Activated CD8-positive, alpha-beta T cell treated with anti-CD3 and anti-CD28 coated beads for 36 hours (primary cell): ENCODE measurements at regions not wholly inside any gene's neighbourhood (a gene's known extent, or its start where the extent isn't known, plus 50 kb on each side); places are given as distances from the start of the nearest gene placed in this dataset.

Experiments
- ATAC-seq: fragments of 200-7000 bp; cut with Tn5 transposase; one replicate; pipeline ENCODE4 v1.10.0; 2021; ENCODE audit warnings: mild to moderate bottlenecking, moderate library complexity
- CTCF ChIA-PET: fragments of 350-600 bp; sonication (Branson Sonifier 250); formaldehyde crosslinking; loops from one replicate; lab custom pipeline; 2021; ENCODE audit warnings: antibody characterized with exemption; lab: Charles Lee
- POLR2A ChIA-PET: fragments of 350-600 bp; sonication (Branson Sonifier 250); formaldehyde crosslinking; loops from one replicate; lab custom pipeline; 2021; ENCODE audit warnings: antibody characterized with exemption; lab: Charles Lee
- DNase-seq: peaks from one replicate; pipeline ENCODE4 v3.0.0-alpha.2; 2020
- H3K27ac Mint-ChIP-seq: one replicate; pipeline ENCODE4 v1.8.0; 2021; ENCODE audit warnings: mild to moderate bottlenecking, mixed read lengths
- H3K27me3 Mint-ChIP-seq: one replicate; pipeline ENCODE4 v1.8.0; 2021; ENCODE audit warnings: mixed read lengths
- H3K36me3 Mint-ChIP-seq: one replicate; pipeline ENCODE4 v1.8.0; 2021; ENCODE audit warnings: low read depth, mixed read lengths
- H3K4me1 Mint-ChIP-seq: one replicate; pipeline ENCODE4 v1.8.0; 2021; ENCODE audit warnings: low read depth, mixed read lengths
- H3K4me3 Mint-ChIP-seq: one replicate; pipeline ENCODE4 v1.8.0; 2021; ENCODE audit warnings: mild to moderate bottlenecking, moderate library complexity, mixed read lengths
- H3K9me3 Mint-ChIP-seq: one replicate; pipeline ENCODE4 v1.8.0; 2021; ENCODE audit warnings: mixed read lengths
- intact Hi-C: fragments of 100-400 bp; cut with micrococcal nuclease; formaldehyde crosslinking; loops from one replicate; pipeline ENCODE4 v1.10.0; 2022
- TF ChIP-seq, protein P1 (sequence below): fragments of 200-600 bp; IDR thresholded peaks from one replicate; pipeline ENCODE4 v1.8.0; 2022; ENCODE audit warnings: antibody characterized with exemption, mild to moderate bottlenecking

DNA sequence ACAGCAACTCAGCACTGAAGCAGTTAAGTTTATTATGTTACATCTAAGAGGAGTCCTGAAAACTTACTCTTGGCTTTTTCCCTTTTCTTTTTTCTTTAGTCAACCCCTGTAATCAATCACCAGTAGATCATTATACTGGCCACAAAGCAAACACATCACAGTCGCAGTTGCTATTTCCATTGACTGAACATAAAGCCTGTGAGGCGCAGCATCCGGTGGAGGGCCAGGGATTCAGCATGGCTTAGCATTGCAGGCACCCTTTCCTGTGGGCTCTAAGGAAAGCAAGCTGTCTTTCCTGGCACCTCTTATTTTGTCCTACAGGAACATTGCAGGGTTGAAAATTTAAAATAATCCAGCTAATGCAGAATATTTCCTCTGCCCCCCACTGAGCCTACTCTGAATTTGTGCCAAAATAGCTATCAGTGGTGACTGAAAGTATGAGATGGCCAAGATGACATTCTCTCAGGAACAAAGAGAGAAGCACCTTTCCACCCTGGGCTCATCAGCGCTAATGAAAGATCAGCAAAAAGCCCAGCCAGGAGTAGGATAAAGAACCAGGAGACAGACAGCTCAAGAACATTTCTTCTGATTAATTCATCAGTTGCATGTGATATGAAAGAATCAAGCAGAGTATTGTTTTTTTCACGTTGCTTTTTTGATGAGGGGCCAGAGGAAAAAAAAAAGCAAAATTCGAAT, 85.3 kb upstream of the SULT1C3 start:
- TF ChIP-seq, protein P1, sequence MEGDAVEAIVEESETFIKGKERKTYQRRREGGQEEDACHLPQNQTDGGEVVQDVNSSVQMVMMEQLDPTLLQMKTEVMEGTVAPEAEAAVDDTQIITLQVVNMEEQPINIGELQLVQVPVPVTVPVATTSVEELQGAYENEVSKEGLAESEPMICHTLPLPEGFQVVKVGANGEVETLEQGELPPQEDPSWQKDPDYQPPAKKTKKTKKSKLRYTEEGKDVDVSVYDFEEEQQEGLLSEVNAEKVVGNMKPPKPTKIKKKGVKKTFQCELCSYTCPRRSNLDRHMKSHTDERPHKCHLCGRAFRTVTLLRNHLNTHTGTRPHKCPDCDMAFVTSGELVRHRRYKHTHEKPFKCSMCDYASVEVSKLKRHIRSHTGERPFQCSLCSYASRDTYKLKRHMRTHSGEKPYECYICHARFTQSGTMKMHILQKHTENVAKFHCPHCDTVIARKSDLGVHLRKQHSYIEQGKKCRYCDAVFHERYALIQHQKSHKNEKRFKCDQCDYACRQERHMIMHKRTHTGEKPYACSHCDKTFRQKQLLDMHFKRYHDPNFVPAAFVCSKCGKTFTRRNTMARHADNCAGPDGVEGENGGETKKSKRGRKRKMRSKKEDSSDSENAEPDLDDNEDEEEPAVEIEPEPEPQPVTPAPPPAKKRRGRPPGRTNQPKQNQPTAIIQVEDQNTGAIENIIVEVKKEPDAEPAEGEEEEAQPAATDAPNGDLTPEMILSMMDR: no peak
- intact Hi-C loops: no loop called here
- ChIA-PET CTCF (no interaction called here), POLR2A (no interaction called here)
- Mint-ChIP-seq H3K4me3 (no peak overlapping the region), H3K4me1 (no peaks in the 10 kb centered on the region), H3K27ac (no peak overlapping the region), H3K36me3 (no peaks in the 10 kb centered on the region), H3K27me3 (peaks cover 4% of the 10 kb centered on the region), H3K9me3 (no peaks in the 10 kb centered on the region)
- ATAC-seq (no peak), DNase-seq (no peak)

DNA sequence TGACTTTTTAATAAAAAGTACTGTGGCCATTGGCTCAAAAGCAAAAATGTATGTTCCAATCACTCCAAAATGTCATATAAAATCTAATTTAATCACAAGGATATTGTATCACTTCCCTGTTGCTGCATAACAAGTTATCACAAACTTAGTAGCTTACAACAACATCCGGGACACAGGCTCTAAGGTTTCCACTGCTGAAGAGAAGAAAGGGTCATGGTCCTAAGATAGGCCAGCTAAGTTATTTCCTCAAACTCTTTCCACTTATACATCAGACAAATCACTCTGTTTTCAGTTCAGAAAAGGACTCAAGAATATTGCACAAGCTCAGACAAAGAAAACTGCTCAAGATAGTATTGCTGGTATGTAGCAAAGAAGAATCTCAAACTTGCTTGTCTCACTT, 78.5 kb upstream of the SULT1C3 start:
- CTCF ChIA-PET: no interaction called here
- POLR2A ChIA-PET: no interaction called here
- intact Hi-C loops: no loop called here
- no peaks in the 10 kb centered on the region for H3K9me3 Mint-ChIP-seq
- peaks cover 1% of the 10 kb centered on the region for H3K27me3 Mint-ChIP-seq
- DNase-seq (no peak), ATAC-seq (no peak)
- H3K36me3 Mint-ChIP-seq: no peaks in the 10 kb centered on the region
- no peak overlapping the region for H3K27ac Mint-ChIP-seq
- TF ChIP-seq, protein P1: no peak
- H3K4me1 Mint-ChIP-seq: no peaks in the 10 kb centered on the region
- no peak overlapping the region for H3K4me3 Mint-ChIP-seq

DNA sequence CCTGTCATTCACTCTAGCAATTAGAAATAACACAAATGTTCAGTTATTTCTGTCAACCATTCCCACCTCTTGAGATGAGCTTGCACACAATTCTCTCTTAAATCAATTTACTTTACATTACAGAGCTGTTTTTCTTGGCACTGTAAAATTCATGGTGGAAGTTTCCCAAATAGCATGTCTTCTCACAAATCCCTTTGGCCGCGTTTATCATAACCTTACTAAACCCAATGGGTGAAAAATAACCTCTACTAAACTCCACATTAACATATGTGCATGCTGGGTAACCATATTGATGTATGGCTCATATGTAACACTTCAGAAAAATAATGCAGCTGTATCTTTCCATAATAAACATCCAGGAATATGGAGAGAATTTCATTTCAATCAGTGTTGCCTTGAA, 75.5 kb upstream of the SULT1C3 start:
- intact Hi-C loops: no loop called here
- Mint-ChIP-seq H3K4me1 (no peaks in the 10 kb centered on the region), H3K4me3 (no peak overlapping the region), H3K27ac (no peak overlapping the region), H3K27me3 (peaks cover 1% of the 10 kb centered on the region), H3K9me3 (no peaks in the 10 kb centered on the region), H3K36me3 (no peaks in the 10 kb centered on the region)
- TF ChIP-seq, protein P1: no peak
- POLR2A ChIA-PET: no interaction called here
- CTCF ChIA-PET: no interaction called here
- ATAC-seq (no peak), DNase-seq (no peak)

DNA sequence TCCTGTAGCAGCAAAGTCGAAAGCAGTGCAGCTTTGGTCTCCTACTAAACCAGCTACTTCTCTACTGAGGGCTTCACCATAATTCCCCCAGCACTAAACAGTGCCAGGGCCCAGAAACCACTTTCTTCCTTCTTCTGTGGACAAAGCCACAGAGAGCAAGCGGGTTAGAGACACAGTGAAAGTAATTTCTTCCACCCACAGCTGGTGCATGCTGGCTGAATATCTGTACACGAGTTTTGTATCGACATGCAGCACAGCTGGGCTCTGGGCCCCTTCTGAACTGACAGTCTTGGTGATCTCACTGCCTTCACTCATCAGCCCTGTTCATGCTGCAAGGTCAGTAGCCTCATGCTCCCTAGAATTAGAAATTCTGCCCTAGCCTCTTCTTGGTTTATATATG, 74.0 kb upstream of the SULT1C3 start:
- H3K4me1 Mint-ChIP-seq: no peaks in the 10 kb centered on the region
- ChIA-PET POLR2A (no interaction called here), CTCF (no interaction called here)
- intact Hi-C loops: no loop called here
- TF ChIP-seq, protein P1: no peak
- H3K36me3 Mint-ChIP-seq: no peaks in the 10 kb centered on the region
- peaks cover 3% of the 10 kb centered on the region for H3K27me3 Mint-ChIP-seq
- ATAC-seq (no peak), DNase-seq (no peak)
- no peak overlapping the region for H3K27ac Mint-ChIP-seq
- no peaks in the 10 kb centered on the region for H3K9me3 Mint-ChIP-seq
- H3K4me3 Mint-ChIP-seq: no peak overlapping the region

DNA sequence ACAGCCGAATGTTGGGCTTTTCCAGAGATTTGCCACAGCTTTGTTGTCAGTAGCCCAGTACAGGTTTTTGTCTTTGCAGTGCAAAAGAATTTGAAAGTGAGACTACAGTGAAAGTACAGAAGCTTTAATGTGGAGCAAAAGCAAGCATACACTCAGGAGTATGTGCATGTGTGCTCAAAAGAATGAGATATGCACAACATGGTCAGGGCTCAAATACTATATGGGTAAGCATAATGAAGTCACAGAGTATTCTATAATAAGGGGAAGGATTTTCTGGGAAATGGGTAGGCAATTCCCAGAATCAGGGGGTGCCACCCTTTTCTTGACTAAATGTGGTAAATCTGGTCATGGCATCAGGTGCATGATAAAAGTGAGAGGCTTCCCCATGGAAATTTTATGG, 72.1 kb upstream of the SULT1C3 start:
- Mint-ChIP-seq H3K36me3 (no peaks in the 10 kb centered on the region), H3K9me3 (no peaks in the 10 kb centered on the region), H3K4me1 (no peaks in the 10 kb centered on the region), H3K27ac (no peak overlapping the region), H3K27me3 (peaks cover 1% of the 10 kb centered on the region), H3K4me3 (no peak overlapping the region)
- no peak for DNase-seq
- intact Hi-C loops: no loop called here
- no peak for ATAC-seq
- ChIA-PET CTCF (no interaction called here), POLR2A (no interaction called here)
- TF ChIP-seq, protein P1: no peak
